HUES48 (cell line): ENCODE measurements at regions not wholly inside any gene's neighbourhood (a gene's known extent, or its start where the extent isn't known, plus 50 kb on each side); places are given as distances from the start of the nearest gene placed in this dataset.
"Not testable (repeated sequence)": the region's sequence is repeated elsewhere in the genome, so short reads cannot be mapped to it uniquely, and the experiment has no call there.

ENCODE experiments used
- H3K27ac ChIP-seq: one replicate; pipeline ENCODE4 v1.7.0; 2013; ENCODE audit warnings: low read depth, low read length, inconsistent platforms
- H3K27me3 ChIP-seq: 2 replicates; pipeline ENCODE4 v1.6.1; 2013; ENCODE audit warnings: mild to moderate bottlenecking, low read length; ENCODE audit not compliant: control insufficient read depth, insufficient read depth
- H3K36me3 ChIP-seq: 2 replicates; pipeline ENCODE4 v1.6.1; 2013; ENCODE audit warnings: low read length; ENCODE audit not compliant: control insufficient read depth, insufficient read depth
- H3K4me1 ChIP-seq: 2 replicates; pipeline ENCODE4 v1.6.1; 2013; ENCODE audit warnings: mild to moderate bottlenecking, low read length; ENCODE audit not compliant: control insufficient read depth, insufficient read depth
- H3K4me3 ChIP-seq: 2 replicates; pipeline ENCODE4 v1.5.1; 2013; ENCODE audit warnings: mild to moderate bottlenecking, low read depth, low read length
- H3K9ac ChIP-seq: 2 replicates; pipeline ENCODE4 v1.6.1; 2013; ENCODE audit warnings: mild to moderate bottlenecking, low read depth, low read length, moderate library complexity
- H3K9me3 ChIP-seq: 2 replicates; pipeline ENCODE4 v1.6.1; 2013; ENCODE audit warnings: low read length; ENCODE audit not compliant: control insufficient read depth, insufficient read depth

- Histone ChIP-seq H3K4me1 (no peaks in the 10 kb centered on the region), H3K27me3 (no peaks in the 10 kb centered on the region), H3K9ac (no peak overlapping the region), H3K27ac (no peak overlapping the region), H3K4me3 (no peak overlapping the region), H3K9me3 (no peaks in the 10 kb centered on the region), H3K36me3 (no peaks in the 10 kb centered on the region)
These were observed 403.4 kb upstream of the BRINP3 start for GRCh38 chr1:190881064-190881463.

- H3K9me3 ChIP-seq = no peaks in the 10 kb centered on the region
- H3K4me1 ChIP-seq = no peaks in the 10 kb centered on the region
- H3K9ac ChIP-seq = no peak overlapping the region
- no peaks in the 10 kb centered on the region for H3K36me3 ChIP-seq
- H3K27me3 ChIP-seq = no peaks in the 10 kb centered on the region
- no peak overlapping the region for H3K27ac ChIP-seq
- no peak overlapping the region for H3K4me3 ChIP-seq
These were observed 419.6 kb upstream of the BRINP3 start for GRCh38 chr1:190897233-190897632.

- Histone ChIP-seq H3K27ac (no peak overlapping the region), H3K9ac (no peak overlapping the region), H3K36me3 (no peaks in the 10 kb centered on the region), H3K4me3 (no peak overlapping the region), H3K4me1 (no peaks in the 10 kb centered on the region), H3K9me3 (no peaks in the 10 kb centered on the region), H3K27me3 (no peaks in the 10 kb centered on the region)
These were observed 426.5 kb upstream of the BRINP3 start for GRCh38 chr1:190904091-190904695.

- H3K27me3 ChIP-seq = no peaks in the 10 kb centered on the region
These were observed 428.6 kb upstream of the BRINP3 start for GRCh38 chr1:190906206-190906725.

GRCh38 chr1:190908246-190908645, 430.6 kb upstream of the BRINP3 start:
- no peaks in the 10 kb centered on the region for H3K27me3 ChIP-seq
- no peak overlapping the region for H3K4me3 ChIP-seq
- H3K36me3 ChIP-seq = no peaks in the 10 kb centered on the region
- no peaks in the 10 kb centered on the region for H3K4me1 ChIP-seq
- no peak overlapping the region for H3K9ac ChIP-seq
- no peak overlapping the region for H3K27ac ChIP-seq
- no peaks in the 10 kb centered on the region for H3K9me3 ChIP-seq

More at GRCh38 chr1:190906206-190906725, 428.6 kb upstream of the BRINP3 start:
- H3K9ac ChIP-seq = no peak overlapping the region
- no peaks in the 10 kb centered on the region for H3K36me3 ChIP-seq
- H3K4me1 ChIP-seq = no peaks in the 10 kb centered on the region
- no peak overlapping the region for H3K4me3 ChIP-seq
- no peaks in the 10 kb centered on the region for H3K9me3 ChIP-seq
- no peak overlapping the region for H3K27ac ChIP-seq

- Histone ChIP-seq H3K4me3 (no peak overlapping the region), H3K36me3 (no peaks in the 10 kb centered on the region), H3K9me3 (no peaks in the 10 kb centered on the region), H3K27me3 (no peaks in the 10 kb centered on the region), H3K27ac (no peak overlapping the region), H3K4me1 (no peaks in the 10 kb centered on the region), H3K9ac (no peak overlapping the region)
These were observed 431.0 kb upstream of the BRINP3 start for GRCh38 chr1:190908691-190909090.

GRCh38 chr1:190935925-190936324, 458.3 kb upstream of the BRINP3 start:
- Histone ChIP-seq H3K36me3 (no peaks in the 10 kb centered on the region), H3K9me3 (no peaks in the 10 kb centered on the region), H3K4me1 (peaks cover 15% of the 10 kb centered on the region), H3K4me3 (no peak overlapping the region), H3K9ac (no peak overlapping the region), H3K27me3 (no peaks in the 10 kb centered on the region), H3K27ac (peak overlapping the region; percentile 46)

GRCh38 chr1:190936337-190936736, 458.7 kb upstream of the BRINP3 start:
- Histone ChIP-seq H3K4me1 (peaks cover 15% of the 10 kb centered on the region), H3K4me3 (no peak overlapping the region), H3K36me3 (no peaks in the 10 kb centered on the region), H3K27ac (peak overlapping the region; percentile 46), H3K9me3 (no peaks in the 10 kb centered on the region), H3K9ac (no peak overlapping the region), H3K27me3 (no peaks in the 10 kb centered on the region)

- H3K4me3 ChIP-seq = no peak overlapping the region
These were observed 463.3 kb upstream of the BRINP3 start for GRCh38 chr1:190940951-190941350.

GRCh38 chr1:190942475-190942874, 464.8 kb upstream of the BRINP3 start:
- H3K9ac ChIP-seq = no peak overlapping the region
- no peaks in the 10 kb centered on the region for H3K27me3 ChIP-seq
- no peak overlapping the region for H3K27ac ChIP-seq
- no peak overlapping the region for H3K4me3 ChIP-seq
- H3K4me1 ChIP-seq = no peaks in the 10 kb centered on the region
- no peaks in the 10 kb centered on the region for H3K9me3 ChIP-seq
- H3K36me3 ChIP-seq = no peaks in the 10 kb centered on the region

More at GRCh38 chr1:190940951-190941350, 463.3 kb upstream of the BRINP3 start:
- no peak overlapping the region for H3K27ac ChIP-seq
- no peak overlapping the region for H3K9ac ChIP-seq
- H3K9me3 ChIP-seq = no peaks in the 10 kb centered on the region
- H3K27me3 ChIP-seq = no peaks in the 10 kb centered on the region
- H3K4me1 ChIP-seq = peaks cover 9% of the 10 kb centered on the region
- H3K36me3 ChIP-seq = no peaks in the 10 kb centered on the region

GRCh38 chr1:190943722-190944121, 466.1 kb upstream of the BRINP3 start:
- H3K4me1 ChIP-seq, H3K9ac ChIP-seq, H3K4me3 ChIP-seq, H3K27ac ChIP-seq, H3K36me3 ChIP-seq, H3K9me3 ChIP-seq, H3K27me3 ChIP-seq: not testable (repeated sequence)
